ENCODE measurements at regions not wholly inside any gene's neighbourhood (a gene's known extent, or its start where the extent isn't known, plus 50 kb on each side); places are given as distances from the start of the nearest gene placed in this dataset.

DNA sequence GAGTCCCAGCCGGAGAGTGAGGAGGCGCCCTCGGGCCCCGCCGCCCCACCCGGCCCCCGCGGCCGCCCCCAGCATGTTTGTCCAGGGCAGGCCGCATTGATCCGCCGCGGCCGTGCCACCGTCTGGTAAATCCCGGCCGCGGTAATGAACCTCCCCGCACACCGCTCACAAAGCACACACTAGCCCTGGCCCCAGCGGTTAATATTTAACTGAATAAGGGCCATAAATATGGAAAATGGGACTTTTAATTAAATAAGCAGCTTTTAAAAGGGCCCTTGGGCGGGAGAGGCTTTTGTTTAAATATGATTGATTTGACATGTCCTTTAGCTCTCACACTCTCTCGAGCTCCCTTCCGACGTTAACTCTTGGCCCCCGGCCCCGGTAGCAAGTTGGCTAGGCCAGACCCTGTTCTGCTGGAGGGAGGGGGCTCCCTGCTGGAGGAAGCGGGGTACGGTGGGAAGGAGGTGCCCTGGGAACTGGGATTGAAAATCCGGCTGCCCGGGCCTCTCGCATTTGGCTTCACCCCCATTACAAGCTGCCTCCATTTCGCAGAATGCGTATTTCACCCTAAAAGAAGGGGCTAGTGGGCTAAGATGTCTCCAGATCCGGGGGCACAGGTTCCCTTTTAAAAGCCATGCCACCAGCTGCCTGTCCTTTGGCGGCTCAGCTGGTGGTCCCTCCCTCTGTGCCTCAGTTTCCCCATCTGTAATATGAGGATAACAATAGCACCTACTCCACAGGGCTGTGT is 199.8 kb downstream of the RBM19 start:
- no peak for DNase-seq

DNA sequence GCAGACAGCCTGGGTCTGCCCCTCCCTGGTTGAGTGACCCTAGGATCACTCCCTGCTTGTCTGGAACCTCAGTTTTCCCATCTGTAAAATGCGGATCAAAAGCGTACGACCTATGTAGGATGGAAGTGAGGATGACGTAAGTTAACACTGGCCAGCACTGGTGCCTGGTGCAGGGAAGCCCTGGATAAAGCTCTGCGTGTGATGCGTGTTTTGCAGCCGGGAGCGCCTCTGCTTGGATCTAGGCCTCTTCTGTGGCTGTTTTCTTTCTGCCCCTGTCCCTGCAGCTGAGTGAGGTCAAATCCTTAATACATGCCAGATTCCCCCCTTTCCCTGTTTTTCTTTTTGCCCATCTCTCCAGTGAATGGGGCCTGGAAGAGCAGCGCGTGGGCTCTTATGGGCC is 201.5 kb downstream of the RBM19 start:
- DNase-seq: no peak

DNA sequence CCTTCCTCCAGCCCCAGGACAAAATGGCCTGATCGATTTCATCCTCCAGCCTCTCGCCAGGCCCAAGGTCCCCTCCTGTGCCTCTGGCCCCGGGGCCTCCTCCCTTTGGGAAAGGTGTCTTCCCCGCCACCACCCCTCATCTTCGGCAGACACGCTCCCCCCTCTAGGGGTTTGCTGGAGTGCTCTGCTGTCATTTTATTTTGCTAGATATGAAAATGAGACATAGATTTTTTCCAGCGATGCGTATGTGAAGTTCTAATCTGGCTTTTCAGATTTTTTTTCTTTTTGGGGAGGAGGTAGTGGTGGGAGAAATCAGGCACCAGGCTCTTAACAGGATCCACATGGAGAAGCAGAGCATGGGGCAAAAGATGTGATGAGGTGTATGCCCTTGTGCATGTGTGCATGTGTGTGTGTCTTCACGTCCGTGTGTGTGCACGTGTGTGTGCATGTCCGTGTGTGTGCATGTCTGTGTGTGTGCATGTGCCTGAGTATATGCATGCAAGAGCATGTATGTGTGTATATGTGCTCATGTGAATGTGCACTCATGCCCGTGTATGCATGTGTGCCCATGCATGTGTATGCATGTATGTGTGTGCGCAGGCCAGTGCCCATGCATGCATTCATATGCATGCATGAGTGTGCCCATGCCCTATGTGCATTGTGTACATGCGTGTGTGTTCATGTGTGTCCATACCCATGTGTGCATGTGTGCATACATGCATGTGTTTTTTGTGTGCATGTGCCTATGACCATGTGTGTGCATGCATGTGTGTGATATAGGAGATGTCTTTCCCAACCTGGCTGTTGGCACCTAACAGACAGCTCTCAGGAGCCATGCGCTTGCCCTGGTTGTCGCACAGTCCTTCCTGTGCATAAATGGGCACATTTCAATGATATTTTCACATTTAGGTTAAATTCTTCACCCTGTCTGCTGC is 203.0 kb downstream of the RBM19 start:
- DNase-seq: no peak

DNA sequence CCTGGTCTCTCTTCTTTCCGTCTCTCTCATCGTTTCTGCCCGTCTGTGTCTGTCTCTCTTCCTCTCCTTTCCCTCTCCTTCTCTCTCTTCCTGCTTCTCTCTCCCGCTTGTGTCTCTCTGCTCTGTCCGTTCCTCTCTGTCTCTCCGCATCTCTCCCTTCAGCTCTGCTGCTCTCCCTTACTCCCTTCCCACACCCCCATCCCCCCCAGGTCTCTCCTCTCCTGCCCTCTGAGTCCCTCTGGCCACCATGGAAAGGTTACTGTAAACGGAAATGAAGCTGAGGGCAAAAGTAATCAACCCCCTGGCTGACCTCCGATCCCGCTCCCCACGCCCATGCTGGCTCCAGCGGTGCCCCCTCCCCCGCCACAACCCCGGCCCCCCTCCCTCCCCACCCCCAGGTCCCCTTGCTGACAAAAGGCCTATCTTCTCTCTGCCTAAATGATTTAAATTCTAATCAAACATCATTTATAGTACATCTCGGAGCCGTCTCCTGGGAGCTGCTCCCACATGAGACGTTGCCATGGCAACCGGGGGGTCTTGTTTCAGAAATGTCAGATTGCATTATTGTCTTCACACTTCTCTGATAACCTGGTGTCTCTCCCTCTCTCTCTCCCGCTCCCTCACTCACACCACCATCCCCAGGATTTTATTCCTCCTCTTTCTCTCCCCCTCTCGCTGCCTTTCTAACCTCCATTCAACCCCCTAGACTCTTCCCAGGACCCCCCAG is 203.8 kb downstream of the RBM19 start:
- DNase-seq: peak; percentile 29

DNA sequence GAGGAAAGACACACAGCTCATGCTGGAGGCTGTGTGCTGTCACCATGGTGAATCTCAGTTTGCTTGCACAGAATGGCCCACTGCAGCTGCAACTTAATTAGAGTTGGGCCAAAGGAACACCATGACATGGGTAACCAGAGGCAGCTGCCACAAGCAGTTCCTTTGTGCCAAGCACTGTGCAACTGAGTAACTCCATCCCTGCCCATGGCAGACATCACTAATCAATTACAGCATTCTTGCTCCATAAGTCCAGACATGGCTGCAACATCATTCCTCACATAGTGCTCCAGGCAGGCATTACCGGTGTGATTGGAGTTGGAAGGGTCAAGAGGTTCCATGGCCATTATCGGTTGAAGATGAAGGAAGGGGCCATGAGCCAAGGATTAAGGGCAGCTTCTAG is 207.0 kb downstream of the RBM19 start:
- DNase-seq: no peak

DNA sequence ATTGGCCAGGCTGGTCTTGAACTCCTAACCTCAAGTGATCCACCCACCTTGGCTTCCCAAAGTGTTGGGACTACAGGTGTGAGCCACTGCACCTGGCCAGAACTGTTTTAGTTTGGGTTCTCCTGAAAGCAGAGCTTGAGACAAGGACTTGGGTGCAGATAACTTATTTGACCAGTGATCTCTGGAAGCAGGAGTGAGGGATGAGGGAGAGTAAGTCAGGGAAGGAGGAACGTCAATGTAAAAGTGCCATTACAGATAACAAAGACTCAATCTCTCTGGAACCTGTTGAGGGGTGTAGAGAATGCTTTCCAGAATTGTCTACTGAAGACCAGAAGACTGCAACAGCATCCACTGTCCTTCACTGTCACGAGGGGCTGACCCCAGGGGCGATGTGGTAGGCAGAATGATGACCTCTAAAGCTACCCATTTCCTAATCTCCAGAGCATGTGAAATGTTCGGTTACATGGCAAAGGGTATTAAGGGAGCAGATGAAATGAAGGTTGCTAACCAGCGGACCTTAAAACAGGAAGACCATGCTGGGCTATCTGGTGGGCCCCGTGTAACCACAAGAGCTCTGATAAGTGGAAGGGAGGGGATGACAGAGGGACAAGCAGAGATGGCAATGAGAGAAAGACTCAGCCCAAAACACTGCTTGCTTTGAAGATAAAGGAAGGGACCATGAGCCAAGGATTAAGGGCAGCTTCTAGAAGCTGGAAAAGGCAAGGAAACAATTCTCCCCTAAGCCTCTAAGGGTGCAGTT is 207.8 kb downstream of the RBM19 start:
- DNase-seq: no peak

DNA sequence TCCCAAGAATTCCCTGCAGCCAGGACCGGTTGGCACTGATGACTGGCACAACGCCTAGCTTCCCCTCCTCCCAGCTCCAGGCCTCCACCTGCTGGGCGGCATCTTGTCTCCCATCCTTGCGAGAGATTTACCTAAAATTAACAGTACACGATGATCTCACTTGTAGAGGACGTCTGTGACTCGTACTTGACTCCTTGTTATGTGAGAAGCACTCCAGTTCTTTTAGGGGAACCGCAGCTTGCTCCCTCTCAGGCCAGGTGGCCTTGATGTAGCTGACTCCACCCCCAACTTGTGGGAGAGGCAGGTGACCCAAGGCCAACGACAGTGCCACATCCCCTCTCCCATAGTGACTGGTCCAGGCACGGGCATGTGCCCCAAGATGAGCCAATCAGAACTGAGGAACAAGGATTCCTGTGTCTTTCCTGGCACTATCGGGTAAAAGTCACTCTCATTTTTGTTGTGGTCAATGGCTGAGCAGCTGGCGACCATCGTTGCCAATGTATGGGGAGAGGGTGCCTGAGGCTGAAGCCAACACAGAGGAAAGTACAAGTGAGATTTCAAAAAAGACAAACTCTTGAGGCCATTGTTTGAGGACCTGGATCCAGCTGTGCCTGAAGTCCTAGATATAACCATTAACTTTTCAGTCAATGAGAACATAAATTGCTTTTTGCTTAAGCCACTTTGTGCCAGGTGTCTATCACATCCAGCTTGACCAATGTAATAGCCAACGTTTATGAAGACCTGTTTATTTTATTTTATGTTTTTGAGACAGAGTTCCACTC is 208.7 kb downstream of the RBM19 start:
- peak; percentile 48 for DNase-seq

DNA sequence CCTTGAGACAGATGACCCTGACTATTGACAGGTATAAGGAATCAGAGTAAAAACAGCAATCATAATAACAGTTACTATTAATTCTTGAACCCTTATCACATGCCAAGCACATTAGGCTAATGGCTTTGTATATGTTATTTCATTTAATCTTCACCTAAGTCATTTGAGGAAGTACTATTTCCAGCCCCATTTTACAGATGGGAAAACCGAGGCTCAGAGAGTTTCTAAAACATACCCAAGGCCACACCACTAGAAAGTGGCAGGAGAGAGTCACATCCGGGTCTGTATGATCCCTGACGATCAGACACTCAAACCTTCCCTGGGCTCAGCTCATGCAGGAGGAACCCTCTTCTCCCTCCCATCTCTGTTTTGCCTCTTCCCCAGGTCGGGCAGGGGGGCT is 209.5 kb downstream of the RBM19 start:
- DNase-seq: no peak

DNA sequence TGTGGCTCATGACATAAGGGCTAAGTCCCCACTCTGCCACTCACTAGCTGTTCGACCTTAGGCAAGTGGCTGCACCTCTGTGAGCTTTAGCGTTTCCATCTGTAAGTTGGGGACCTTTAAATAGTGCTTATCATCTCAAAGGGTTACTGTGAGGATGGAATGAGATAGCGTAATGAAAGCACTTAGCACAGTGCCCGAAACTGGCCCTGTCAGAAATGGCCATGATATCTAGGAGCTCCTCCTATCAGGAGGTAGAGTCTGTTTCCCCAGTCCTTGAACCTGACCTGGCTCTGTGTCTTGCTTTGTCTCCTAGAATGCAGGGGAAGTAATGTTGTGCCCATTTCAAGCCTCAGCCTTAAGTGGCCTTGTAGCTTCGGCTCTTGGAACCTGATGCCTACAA is 211.0 kb downstream of the RBM19 start:
- no peak for DNase-seq

DNA sequence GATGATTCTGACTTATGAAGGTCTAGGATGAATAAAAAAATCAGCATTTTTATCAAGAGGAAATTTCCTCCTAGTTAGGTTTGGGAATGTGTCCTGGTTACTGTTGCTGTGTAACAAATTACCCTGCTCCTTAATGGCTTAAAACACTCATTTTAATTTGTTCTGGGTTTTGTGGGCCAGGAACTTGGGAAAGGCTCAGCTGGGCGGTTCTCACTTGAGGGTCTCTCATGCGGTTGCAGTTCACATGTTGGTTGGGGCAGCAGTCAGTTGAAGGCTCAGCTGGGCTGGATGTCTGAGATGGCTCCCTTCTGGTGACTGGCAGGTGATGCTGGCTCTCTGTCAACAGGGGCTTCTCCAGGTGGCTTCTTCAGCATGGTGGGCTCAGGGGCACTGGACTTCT is 214.6 kb downstream of the RBM19 start:
- no peak for DNase-seq

DNA sequence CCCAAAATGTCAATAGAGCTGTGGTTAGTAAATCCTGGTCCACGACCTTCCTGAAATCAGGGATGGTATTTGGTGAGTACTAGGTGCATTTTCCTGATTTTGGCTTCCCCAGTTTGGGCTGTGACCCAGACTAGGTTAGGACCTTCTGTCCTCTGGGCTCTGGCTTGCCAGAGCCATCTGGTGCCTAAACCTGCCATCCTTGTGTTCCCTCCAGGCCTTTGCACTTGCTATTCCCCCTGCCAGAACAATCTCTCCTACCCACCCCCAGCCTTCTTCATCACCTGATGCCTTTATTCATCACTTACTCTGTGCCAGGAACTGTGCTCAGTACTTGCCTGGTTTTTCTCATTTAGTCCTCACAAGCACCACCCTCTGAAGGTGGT is 216.7 kb downstream of the RBM19 start:
- DNase-seq: no peak

DNA sequence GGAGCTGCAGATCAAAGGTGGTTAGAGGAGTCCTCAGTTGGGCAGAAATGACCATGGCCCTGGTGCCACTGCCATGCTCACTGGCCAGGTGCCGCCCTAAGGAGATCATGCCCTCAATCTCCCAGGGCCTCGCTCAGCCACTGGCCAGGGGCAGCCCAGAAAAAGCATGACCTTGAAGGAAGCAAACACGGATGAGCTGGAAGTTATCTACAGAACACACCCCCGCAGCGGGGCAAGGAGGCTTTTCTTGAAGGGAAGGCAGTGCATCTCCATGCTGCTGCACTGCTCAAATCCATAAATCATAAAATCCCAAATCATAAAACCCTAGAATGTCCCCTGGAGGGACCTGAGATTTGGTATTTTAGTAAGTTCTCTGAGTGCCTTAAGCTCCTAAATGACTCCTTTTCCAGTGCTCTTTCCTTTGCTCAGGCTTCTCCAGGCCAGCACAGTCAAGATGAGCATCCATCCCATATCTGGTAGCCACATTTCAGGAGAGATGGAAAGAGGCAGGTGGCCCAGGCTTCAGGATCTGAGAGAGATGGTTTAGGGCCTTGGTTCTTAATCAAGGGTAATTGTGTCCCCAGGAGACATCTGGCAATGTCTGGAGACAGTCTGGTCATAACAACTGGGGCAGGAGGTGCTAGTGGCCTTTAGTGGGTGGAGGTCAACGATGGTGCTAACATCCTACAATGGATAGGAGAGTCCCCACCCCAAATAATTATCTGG is 217.3 kb downstream of the RBM19 start:
- no peak for DNase-seq

DNA sequence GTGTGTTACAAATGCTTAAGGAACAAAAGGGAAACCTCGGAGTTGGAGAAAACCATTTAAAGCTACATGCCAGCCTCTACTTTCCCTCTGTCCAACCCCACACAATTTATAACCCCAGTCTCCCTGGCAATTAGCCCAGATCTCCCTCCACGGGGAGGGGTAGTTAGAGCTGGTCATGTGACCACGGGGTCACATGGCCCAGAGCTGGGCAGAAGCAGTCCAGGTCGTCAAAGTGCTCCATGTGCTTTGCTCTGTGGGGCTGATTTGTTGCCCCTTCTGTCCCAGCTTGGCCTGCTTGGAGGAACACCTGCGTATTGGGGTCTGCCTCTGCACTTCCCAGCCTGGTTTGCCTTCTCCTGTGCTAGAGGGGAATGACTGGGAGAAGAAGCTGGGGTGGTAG is 219.1 kb downstream of the RBM19 start:
- no peak for DNase-seq

DNA sequence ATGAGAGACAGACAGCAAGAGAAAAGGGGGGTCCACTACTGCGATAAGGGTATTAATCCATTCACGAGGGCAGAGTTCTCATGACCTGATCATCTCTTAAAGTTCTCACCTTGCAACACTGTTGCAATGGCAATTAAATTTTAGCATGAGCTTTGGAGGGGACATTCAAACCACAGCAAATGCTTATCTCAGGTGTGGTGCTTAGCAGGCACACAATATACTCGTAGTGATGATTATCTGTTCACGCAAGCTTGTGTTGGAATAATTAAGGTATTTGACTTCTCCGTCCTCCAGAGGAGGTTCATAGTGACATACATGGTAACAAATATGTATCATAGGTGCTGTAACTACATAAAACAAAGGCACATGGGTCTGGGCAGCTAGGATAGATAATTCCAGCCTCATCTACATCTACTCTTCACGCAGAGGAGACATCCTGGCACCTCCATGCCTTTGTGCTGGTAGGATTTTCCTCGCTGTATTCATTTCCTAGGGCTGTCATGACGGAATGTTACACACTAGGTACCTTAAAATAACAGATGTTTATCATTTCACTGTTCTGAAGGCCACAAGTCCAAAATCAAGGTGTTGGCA is 221.2 kb downstream of the RBM19 start:
- no peak for DNase-seq

DNA sequence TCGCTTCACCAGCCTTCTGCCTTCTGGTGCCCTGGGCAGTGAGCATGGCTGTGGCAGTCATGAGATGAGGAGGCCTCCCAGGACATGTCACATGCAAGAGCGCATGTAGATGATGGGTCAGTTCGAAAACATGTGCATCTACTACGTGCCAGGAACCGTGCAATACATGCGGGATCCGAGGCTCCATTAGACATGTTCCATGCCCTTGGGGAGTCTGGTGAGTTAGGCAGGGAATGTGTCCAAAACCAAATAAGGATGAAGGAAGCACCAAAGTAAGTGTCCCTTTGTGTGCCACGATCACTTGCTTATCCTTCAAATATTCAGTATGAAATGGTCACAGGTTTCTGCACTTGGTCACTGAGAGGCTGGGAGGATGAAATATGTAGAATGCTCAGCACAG is 223.3 kb downstream of the RBM19 start:
- DNase-seq: no peak

DNA sequence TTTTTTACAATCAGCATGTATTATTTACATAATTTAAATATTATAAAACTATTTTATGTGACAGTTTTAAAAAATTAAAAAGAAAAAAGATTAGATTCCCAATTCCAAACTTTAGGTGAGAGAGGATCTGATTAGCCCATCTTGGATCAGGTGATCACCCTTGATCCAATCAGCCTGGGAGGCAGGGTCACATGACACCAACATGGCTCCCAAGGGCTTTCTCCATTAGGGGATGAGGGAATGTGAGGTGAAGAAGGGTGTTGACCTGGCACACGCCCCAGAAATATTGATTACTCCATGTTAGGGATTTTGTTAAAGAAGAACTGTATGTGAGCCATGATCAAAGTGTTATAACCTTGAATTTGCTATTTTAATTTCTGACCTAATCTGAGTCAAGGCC is 225.4 kb downstream of the RBM19 start:
- no peak for DNase-seq

DNA sequence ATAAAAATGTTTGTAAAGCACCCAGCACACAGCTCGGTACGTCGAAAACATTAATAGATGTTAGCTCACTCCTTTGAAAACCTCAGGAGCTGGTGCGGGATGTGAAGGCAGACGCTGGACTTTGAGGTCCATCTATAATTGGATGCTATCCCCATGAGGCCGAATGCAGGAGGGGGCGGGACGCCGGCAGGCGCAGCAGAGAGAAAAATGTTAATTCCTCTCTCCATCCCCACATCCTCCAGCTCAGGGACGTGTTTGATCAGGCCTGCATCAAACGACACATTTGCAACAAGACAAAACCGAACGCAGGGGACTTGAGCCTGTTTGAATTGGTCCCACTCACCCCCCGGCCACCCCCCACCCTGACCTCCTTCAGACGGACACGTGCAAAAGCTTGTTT is 231.0 kb downstream of the RBM19 start:
- no peak for DNase-seq

DNA sequence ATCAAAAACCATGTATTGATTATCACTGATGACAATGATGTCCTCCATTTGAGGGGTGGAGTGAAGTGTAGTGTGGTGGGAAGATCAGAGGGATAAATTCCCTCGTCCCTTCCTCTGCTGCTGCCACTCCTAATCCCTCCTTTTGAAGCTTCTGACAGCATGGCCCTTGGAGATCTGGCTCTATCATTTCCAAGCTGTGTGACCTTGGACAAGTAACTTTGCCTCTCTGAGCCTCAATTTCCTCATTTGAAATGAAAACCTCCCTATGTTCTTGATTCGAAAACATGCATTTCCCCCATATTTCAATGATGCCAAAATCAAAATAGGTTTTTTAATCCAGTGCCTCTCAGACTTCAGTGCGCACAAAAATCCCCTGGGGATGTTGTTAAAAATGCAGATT is 231.6 kb downstream of the RBM19 start:
- no peak for DNase-seq

DNA sequence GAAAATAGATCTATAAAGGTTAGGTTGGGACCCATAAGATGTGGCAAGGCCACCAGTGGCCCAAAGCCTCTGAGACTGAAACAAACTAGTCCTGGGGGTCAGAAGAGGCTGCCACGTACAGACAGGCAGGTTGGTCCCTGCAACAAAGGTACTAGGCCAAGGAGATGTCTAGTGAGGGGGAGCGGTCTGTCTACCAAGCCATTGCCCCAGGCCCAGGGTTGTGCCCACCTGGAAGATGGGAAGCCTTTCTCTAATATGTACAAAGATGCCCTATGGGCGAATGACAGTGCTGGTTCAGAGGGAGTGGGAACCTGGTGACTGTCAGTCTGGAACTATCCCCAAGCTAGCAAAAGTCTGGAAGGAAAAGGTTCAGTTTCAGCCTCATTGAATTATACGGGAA is 233.2 kb downstream of the RBM19 start:
- DNase-seq: no peak

DNA sequence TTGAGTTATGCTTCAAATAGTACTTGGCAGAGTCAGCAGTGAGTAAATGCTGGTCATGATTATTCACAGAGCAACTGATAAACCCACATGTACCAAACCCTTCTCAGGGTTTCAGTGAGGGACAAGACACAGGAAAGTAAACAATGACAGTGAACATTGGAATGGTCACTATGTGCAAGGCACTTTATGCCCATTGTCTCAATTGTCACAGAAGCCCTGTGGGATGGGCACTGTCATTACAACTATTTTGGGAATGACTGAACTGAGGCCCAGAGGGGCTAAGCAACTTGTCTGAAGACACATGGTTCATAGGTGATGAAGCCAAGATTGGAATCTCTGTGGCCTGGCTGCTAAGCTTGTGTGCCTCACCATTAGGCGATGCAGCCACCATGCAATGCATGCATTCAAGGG is 238.5 kb downstream of the RBM19 start:
- no peak for DNase-seq

DNA sequence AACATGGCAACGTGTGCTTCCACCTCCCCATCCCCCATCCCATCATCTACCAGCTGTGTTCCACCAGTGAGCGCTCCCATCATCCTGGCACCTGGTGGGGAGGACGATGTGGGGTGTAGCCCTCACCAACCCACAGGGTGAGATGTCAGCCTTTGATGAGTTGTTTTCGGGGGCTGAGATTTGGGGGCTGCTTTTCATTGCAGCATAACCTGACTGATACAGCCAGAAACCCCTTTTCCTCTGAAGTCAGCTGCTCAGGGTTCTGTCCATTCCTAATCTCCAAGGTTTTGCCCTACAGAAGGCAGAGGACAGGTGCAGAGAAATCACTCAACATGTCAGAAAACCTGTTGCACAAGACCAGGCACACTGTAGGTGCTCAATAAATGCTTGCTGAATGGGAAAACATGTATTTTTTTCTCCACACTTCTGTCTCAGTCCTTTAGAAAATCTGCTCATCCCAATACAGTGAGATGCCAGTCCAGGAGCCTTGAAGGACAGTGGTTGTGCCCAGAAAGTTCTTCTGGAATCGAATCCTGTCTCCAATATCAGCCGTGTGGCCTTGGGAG is 239.8 kb downstream of the RBM19 start:
- no peak for DNase-seq
